ENCODE measurements at regions not wholly inside any gene's neighbourhood (a gene's known extent, or its start where the extent isn't known, plus 50 kb on each side); places are given as distances from the start of the nearest gene placed in this dataset.

GRCh38 chr18:78773303-78773755, 206.3 kb upstream of the SALL3 start:
- Mint-ChIP-seq H3K4me1 (peaks cover 42% of the 10 kb centered on the region), H3K27me3 (ENCODE audit: low read depth, poor library complexity) (peaks cover 9% of the 10 kb centered on the region), H3K4me3 (no peak overlapping the region), H3K27ac (no peak overlapping the region), H3K9me3 (no peaks in the 10 kb centered on the region), H3K36me3 (ENCODE audit: low read depth) (no peaks in the 10 kb centered on the region)
- DNase-seq = no peak
- TF ChIP-seq, protein P1, sequence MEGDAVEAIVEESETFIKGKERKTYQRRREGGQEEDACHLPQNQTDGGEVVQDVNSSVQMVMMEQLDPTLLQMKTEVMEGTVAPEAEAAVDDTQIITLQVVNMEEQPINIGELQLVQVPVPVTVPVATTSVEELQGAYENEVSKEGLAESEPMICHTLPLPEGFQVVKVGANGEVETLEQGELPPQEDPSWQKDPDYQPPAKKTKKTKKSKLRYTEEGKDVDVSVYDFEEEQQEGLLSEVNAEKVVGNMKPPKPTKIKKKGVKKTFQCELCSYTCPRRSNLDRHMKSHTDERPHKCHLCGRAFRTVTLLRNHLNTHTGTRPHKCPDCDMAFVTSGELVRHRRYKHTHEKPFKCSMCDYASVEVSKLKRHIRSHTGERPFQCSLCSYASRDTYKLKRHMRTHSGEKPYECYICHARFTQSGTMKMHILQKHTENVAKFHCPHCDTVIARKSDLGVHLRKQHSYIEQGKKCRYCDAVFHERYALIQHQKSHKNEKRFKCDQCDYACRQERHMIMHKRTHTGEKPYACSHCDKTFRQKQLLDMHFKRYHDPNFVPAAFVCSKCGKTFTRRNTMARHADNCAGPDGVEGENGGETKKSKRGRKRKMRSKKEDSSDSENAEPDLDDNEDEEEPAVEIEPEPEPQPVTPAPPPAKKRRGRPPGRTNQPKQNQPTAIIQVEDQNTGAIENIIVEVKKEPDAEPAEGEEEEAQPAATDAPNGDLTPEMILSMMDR (IDR thresholded peaks at IDR 0.05) = no peak

DNA sequence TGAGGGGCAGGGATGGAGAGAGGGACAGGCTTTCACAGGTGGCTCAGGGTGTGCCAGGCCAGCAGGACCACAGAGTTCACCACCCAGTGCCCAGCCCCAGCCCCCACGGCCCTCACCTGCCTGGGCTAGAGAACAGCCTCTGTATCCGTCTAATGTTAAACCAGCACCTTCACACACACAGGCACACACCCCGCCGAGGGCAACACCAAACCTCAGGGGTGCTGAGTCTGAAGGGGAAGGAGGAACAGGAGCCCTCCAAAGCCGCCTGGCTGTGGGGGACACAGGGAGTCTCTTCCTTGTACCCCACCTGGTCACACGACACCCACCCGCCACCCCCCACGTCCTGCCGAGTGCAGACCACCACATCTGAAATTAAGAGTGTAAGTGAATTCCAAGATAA, 205.8 kb upstream of the SALL3 start:
- H3K4me1 Mint-ChIP-seq = peaks cover 37% of the 10 kb centered on the region
- no peaks in the 10 kb centered on the region for H3K36me3 Mint-ChIP-seq (ENCODE audit: low read depth)
- no peak overlapping the region for H3K4me3 Mint-ChIP-seq
- H3K9me3 Mint-ChIP-seq = no peaks in the 10 kb centered on the region
- DNase-seq = no peak
- H3K27me3 Mint-ChIP-seq (ENCODE audit: low read depth, poor library complexity) = peaks cover 9% of the 10 kb centered on the region
- no peak overlapping the region for H3K27ac Mint-ChIP-seq
- TF ChIP-seq, protein P1 (IDR thresholded peaks at IDR 0.05) = no peak

DNA sequence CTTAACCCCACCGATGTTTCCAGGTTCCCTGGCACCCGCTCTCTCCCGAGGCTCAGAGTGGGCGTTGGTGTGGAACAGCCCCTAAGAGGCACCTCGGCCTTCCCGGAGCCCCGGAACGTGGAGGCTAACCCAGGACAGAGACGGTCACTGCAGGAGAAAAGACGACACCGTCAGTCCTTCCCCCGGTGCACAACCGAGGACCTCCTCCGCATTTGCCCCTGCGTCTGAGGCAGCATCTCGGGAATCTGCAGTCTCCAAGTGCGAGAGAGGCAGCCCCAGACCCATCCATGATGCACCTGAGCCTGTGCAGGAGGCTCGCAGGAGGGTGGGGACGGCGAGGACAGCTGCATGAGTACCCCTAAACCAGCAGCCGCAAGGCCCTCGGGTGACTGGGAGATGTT, 204.9 kb upstream of the SALL3 start:
- Mint-ChIP-seq H3K36me3 (ENCODE audit: low read depth) (no peaks in the 10 kb centered on the region), H3K4me3 (no peak overlapping the region), H3K4me1 (peaks cover 29% of the 10 kb centered on the region), H3K9me3 (no peaks in the 10 kb centered on the region), H3K27me3 (ENCODE audit: low read depth, poor library complexity) (peaks cover 9% of the 10 kb centered on the region), H3K27ac (no peak overlapping the region)
- DNase-seq = no peak
- TF ChIP-seq, protein P1 (IDR thresholded peaks at IDR 0.05) = no peak

DNA sequence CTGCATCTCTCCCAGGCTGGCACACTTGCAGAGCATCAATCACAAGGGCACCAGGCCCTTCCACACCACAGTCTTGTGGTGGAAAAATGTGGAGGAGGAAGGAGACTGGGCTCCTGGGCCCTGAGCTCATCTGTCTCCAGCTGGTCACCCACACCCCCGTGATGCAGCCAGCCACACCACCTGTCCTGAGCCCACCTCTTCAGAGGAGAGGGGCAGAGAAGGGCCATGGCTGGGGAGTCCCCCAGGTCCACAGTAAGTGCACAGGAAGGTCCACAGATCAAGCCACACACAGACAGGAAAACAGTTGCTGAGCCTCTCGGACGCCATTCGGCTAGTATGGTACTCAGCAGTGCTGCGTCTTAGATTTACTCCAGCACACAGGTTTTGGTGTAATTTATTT, 203.5 kb upstream of the SALL3 start:
- Mint-ChIP-seq H3K36me3 (ENCODE audit: low read depth) (no peaks in the 10 kb centered on the region), H3K27me3 (ENCODE audit: low read depth, poor library complexity) (peaks cover 10% of the 10 kb centered on the region), H3K4me1 (peaks cover 17% of the 10 kb centered on the region), H3K9me3 (no peaks in the 10 kb centered on the region), H3K4me3 (no peak overlapping the region), H3K27ac (no peak overlapping the region)
- TF ChIP-seq, protein P1 (IDR thresholded peaks at IDR 0.05) = no peak
- no peak for DNase-seq

GRCh38 chr18:78776706-78777285, 202.8 kb upstream of the SALL3 start:
- no peak for DNase-seq
- peaks cover 11% of the 10 kb centered on the region for H3K27me3 Mint-ChIP-seq (ENCODE audit: low read depth, poor library complexity)
- H3K9me3 Mint-ChIP-seq = no peaks in the 10 kb centered on the region
- peaks cover 10% of the 10 kb centered on the region for H3K4me1 Mint-ChIP-seq
- H3K27ac Mint-ChIP-seq = no peak overlapping the region
- no peaks in the 10 kb centered on the region for H3K36me3 Mint-ChIP-seq (ENCODE audit: low read depth)
- no peak overlapping the region for H3K4me3 Mint-ChIP-seq
- TF ChIP-seq, protein P1 (IDR thresholded peaks at IDR 0.05) = no peak

DNA sequence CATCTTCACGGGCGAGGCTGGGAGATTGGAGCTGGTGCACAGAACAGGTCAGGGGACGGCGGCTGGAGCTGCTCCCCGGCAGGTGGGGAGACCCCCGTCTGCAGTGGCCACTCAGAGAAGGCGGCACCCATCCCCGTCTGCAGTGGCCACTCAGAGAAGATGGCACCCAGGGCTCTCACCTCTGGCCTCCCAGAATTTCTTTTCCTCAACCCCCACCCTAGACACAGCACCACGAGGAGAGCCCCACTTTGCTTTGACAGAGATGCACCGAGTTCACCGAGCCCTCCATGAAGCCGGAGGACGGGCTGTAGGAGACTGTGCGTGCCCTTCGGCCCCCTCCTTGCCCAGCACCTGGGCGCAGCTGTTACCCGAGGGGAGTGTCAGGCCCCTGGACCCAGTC, 201.6 kb upstream of the SALL3 start:
- Mint-ChIP-seq H3K36me3 (ENCODE audit: low read depth) (no peaks in the 10 kb centered on the region), H3K4me1 (peaks cover 5% of the 10 kb centered on the region), H3K4me3 (no peak overlapping the region), H3K27me3 (ENCODE audit: low read depth, poor library complexity) (peaks cover 11% of the 10 kb centered on the region), H3K27ac (no peak overlapping the region), H3K9me3 (no peaks in the 10 kb centered on the region)
- DNase-seq = no peak
- TF ChIP-seq, protein P1 (IDR thresholded peaks at IDR 0.05) = no peak
